SU-DHL-6 (cell line): ENCODE measurements at regions not wholly inside any gene's neighbourhood (a gene's known extent, or its start where the extent isn't known, plus 50 kb on each side); places are given as distances from the start of the nearest gene placed in this dataset.

Experiments used
- H2AFZ ChIP-seq: fragments of 200-600 bp; sonication (generic); 2 replicates; pipeline ENCODE4 v1.6.1; 2014; ENCODE audit warnings: low read depth, mild to moderate bottlenecking, moderate library complexity, mixed read lengths, antibody characterized with exemption, low read length; ENCODE audit not compliant: severe bottlenecking
- H3F3A ChIP-seq: fragments of 200-600 bp; shearing (Covaris generic); 2 replicates; pipeline ENCODE4 v1.6.0; 2016; ENCODE audit warnings: antibody characterized with exemption, mild to moderate bottlenecking; ENCODE audit not compliant: insufficient read depth
- H3K27ac ChIP-seq: fragments of 200-600 bp; sonication (generic); 2 replicates; pipeline ENCODE4 v1.5.1; 2016; ENCODE audit warnings: low read depth, mild to moderate bottlenecking, low read length, moderate library complexity, mixed read lengths
- H3K27me3 ChIP-seq: fragments of 200-600 bp; sonication (generic), shearing (Covaris generic); 2 replicates; pipeline ENCODE4 v1.6.0; 2014; ENCODE audit warnings: mild to moderate bottlenecking, low read length
- H3K36me3 ChIP-seq: fragments of 200-600 bp; sonication (generic); 2 replicates; pipeline ENCODE4 v1.6.1; 2014; ENCODE audit warnings: mild to moderate bottlenecking, low read length, mixed read lengths
- H3K4me2 ChIP-seq: fragments of 300-600, 200-600 bp; shearing (Covaris generic), sonication (generic); 2 replicates; pipeline ENCODE4 v1.6.0; 2014; ENCODE audit warnings: low read length, low read depth, mild to moderate bottlenecking; ENCODE audit not compliant: poor library complexity, severe bottlenecking
- H3K4me3 ChIP-seq: fragments of 200-600 bp; sonication (generic); 2 replicates; pipeline ENCODE4 v1.5.1; 2014; ENCODE audit warnings: antibody characterized with exemption, low read length, mild to moderate bottlenecking, mixed read lengths; ENCODE audit not compliant: insufficient read depth, poor library complexity, severe bottlenecking
- H3K79me2 ChIP-seq: fragments of 200-600 bp; sonication (generic); 2 replicates; pipeline ENCODE4 v1.6.1; 2014; ENCODE audit warnings: mild to moderate bottlenecking, low read length, moderate library complexity; ENCODE audit not compliant: insufficient read depth
- H3K9ac ChIP-seq: fragments of 200-600 bp; sonication (generic); 2 replicates; pipeline ENCODE4 v1.7.0; 2014; ENCODE audit warnings: mild to moderate bottlenecking, low read length
- H3K9me2 ChIP-seq: fragments of 200-600 bp; sonication (generic); replicated peaks from 2 replicates; pipeline ENCODE4 v1.6.1; 2014; ENCODE audit warnings: low read length; ENCODE audit not compliant: insufficient read depth
- H3K9me3 ChIP-seq: fragments of 200-600 bp; sonication (generic); 2 replicates; pipeline ENCODE4 v1.6.1; 2014; ENCODE audit warnings: low read length, mixed read lengths; ENCODE audit not compliant: insufficient read depth
- H4K20me1 ChIP-seq: fragments of 200-600 bp; sonication (generic); 2 replicates; pipeline ENCODE4 v1.6.1; 2014; ENCODE audit warnings: low read depth, mild to moderate bottlenecking, antibody characterized with exemption, low read length, moderate library complexity, mixed read lengths
- EZH2phosphoT487 ChIP-seq: fragments of 200-600 bp; sonication (generic), shearing (Covaris generic); conservative IDR thresholded peaks from 2 replicates; pipeline ENCODE4 v1.6.1; 2018; ENCODE audit warnings: mild to moderate bottlenecking, antibody characterized with exemption, low read length, moderate library complexity, mixed read lengths
- TF ChIP-seq, protein P1 (sequence below): fragments of 200-600 bp; sonication (generic); IDR thresholded peaks from one replicate; pipeline ENCODE4 v1.5.1; 2017; ENCODE audit warnings: antibody characterized with exemption, mild to moderate bottlenecking, low read length, moderate library complexity; ENCODE audit not compliant: insufficient read depth, poor library complexity, severe bottlenecking

DNA sequence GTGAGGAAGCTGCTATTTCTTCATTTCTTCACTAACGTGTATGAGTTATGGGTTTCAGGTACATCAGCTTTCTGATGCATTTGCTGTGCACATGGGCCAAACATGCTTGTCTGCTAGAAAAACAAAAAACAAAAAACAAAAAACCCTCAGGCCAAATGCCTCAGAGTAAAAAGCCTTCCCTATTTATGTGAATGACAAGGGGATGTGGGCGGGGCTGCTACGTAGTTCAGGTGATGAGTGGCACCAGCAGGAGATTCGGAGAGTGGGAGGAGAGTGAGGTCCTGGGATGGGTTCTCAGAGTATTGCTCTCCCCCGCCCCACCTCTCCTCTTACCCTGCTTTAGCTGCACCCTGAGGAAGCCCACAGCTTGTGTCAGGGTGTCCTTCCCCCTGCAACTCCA is 596.8 kb upstream of the JAG1 start:
- no peaks in the 10 kb centered on the region for H3K9me3 ChIP-seq
- no peak overlapping the region for H3K4me3 ChIP-seq
- H3K9ac ChIP-seq, result no peak overlapping the region
- no peak overlapping the region for H3K4me2 ChIP-seq
- TF ChIP-seq EZH2phosphoT487, result no peak
- TF ChIP-seq, protein P1, sequence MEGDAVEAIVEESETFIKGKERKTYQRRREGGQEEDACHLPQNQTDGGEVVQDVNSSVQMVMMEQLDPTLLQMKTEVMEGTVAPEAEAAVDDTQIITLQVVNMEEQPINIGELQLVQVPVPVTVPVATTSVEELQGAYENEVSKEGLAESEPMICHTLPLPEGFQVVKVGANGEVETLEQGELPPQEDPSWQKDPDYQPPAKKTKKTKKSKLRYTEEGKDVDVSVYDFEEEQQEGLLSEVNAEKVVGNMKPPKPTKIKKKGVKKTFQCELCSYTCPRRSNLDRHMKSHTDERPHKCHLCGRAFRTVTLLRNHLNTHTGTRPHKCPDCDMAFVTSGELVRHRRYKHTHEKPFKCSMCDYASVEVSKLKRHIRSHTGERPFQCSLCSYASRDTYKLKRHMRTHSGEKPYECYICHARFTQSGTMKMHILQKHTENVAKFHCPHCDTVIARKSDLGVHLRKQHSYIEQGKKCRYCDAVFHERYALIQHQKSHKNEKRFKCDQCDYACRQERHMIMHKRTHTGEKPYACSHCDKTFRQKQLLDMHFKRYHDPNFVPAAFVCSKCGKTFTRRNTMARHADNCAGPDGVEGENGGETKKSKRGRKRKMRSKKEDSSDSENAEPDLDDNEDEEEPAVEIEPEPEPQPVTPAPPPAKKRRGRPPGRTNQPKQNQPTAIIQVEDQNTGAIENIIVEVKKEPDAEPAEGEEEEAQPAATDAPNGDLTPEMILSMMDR, result no peak
- H3K27ac ChIP-seq, result no peak overlapping the region
- no peaks in the 10 kb centered on the region for H3F3A ChIP-seq
- H4K20me1 ChIP-seq, result no peaks in the 10 kb centered on the region
- no peaks in the 10 kb centered on the region for H3K9me2 ChIP-seq
- H2AFZ ChIP-seq, result no peak overlapping the region
- H3K79me2 ChIP-seq, result no peaks in the 10 kb centered on the region
- no peaks in the 10 kb centered on the region for H3K27me3 ChIP-seq
- no peaks in the 10 kb centered on the region for H3K36me3 ChIP-seq

- Histone ChIP-seq H3K4me2 (no peak overlapping the region), H3F3A (no peaks in the 10 kb centered on the region), H3K27ac (no peak overlapping the region), H3K9me2 (no peaks in the 10 kb centered on the region), H3K79me2 (no peaks in the 10 kb centered on the region), H3K9me3 (no peaks in the 10 kb centered on the region), H2AFZ (no peak overlapping the region), H3K9ac (no peak overlapping the region), H3K4me3 (no peak overlapping the region), H3K36me3 (no peaks in the 10 kb centered on the region), H4K20me1 (no peaks in the 10 kb centered on the region), H3K27me3 (no peaks in the 10 kb centered on the region)
- TF ChIP-seq EZH2phosphoT487, result no peak
- TF ChIP-seq, protein P1, result no peak
Measured at GRCh38 chr20:11271319-11271718, 597.5 kb upstream of the JAG1 start.

DNA sequence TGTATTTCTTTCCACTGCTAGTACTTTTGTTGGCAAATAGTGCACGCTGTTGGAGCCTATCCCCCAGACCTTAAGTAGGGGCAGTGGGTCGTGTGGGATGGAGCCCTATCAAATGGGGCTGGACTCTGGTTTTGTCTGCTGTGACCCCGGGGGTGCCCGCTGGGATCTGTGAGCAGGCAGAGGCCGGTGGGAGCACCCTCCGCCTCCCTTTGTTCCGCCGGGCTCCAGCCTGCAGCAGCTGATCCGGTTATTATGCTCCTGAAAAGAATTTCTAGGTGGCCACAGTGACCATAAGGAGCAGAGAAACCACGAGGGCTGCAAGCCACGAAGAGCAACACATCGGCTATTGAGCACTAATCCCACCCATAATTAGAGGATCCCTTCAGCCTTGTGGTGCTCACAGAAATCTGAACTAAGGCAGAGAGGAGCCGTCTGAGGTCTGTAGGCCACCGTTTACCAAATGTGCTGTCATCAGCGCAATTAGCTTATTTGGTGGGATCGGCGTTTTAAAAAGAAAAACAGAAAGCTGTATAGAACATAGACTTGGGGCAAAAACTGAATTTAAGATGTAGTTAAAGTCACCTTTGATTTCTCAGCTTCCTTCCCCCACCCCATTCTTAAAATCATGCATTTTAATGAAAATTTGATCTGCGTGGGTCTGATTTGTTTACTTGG is 598.3 kb upstream of the JAG1 start:
- no peaks in the 10 kb centered on the region for H3K9me2 ChIP-seq
- no peaks in the 10 kb centered on the region for H4K20me1 ChIP-seq
- H2AFZ ChIP-seq, result no peak overlapping the region
- no peak overlapping the region for H3K9ac ChIP-seq
- H3K4me2 ChIP-seq, result no peak overlapping the region
- H3K79me2 ChIP-seq, result no peaks in the 10 kb centered on the region
- H3F3A ChIP-seq, result no peaks in the 10 kb centered on the region
- H3K27ac ChIP-seq, result no peak overlapping the region
- TF ChIP-seq, protein P1, result no peak
- TF ChIP-seq EZH2phosphoT487, result no peak
- H3K4me3 ChIP-seq, result no peak overlapping the region
- no peaks in the 10 kb centered on the region for H3K9me3 ChIP-seq
- H3K27me3 ChIP-seq, result no peaks in the 10 kb centered on the region
- H3K36me3 ChIP-seq, result no peaks in the 10 kb centered on the region
